DOHH2 (cell line): ENCODE measurements at regions not wholly inside any gene's neighbourhood (a gene's known extent, or its start where the extent isn't known, plus 50 kb on each side); places are given as distances from the start of the nearest gene placed in this dataset.

Experiments used
- EZH2phosphoT487 ChIP-seq: fragments of 200-600 bp; sonication (generic); IDR thresholded peaks from 2 replicates; pipeline ENCODE4 v1.6.1; 2017; ENCODE audit warnings: borderline replicate concordance, mild to moderate bottlenecking, antibody characterized with exemption, low read length, moderate library complexity, mixed read lengths
- TF ChIP-seq, protein P1 (sequence below): fragments of 200-600 bp; sonication (generic); IDR thresholded peaks from one replicate; pipeline ENCODE4 v1.5.1; 2014; ENCODE audit warnings: antibody characterized with exemption, mild to moderate bottlenecking, low read depth, low read length; ENCODE audit not compliant: poor library complexity, severe bottlenecking

GRCh38 chr18:55159027-55159426 is 199.8 kb upstream of the CCDC68 start:
- TF ChIP-seq, protein P1, sequence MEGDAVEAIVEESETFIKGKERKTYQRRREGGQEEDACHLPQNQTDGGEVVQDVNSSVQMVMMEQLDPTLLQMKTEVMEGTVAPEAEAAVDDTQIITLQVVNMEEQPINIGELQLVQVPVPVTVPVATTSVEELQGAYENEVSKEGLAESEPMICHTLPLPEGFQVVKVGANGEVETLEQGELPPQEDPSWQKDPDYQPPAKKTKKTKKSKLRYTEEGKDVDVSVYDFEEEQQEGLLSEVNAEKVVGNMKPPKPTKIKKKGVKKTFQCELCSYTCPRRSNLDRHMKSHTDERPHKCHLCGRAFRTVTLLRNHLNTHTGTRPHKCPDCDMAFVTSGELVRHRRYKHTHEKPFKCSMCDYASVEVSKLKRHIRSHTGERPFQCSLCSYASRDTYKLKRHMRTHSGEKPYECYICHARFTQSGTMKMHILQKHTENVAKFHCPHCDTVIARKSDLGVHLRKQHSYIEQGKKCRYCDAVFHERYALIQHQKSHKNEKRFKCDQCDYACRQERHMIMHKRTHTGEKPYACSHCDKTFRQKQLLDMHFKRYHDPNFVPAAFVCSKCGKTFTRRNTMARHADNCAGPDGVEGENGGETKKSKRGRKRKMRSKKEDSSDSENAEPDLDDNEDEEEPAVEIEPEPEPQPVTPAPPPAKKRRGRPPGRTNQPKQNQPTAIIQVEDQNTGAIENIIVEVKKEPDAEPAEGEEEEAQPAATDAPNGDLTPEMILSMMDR: no peak
- TF ChIP-seq EZH2phosphoT487: no peak
